NCI-H1092 treated with DMSO at 0.1 percent for 48 hours (cell line): ENCODE measurements at regions not wholly inside any gene's neighbourhood (a gene's known extent, or its start where the extent isn't known, plus 50 kb on each side); places are given as distances from the start of the nearest gene placed in this dataset.
A peak's percentile ranks its signal among the peaks of the same experiment; 100 is the strongest.
"Not testable (repeated sequence)": the region's sequence is repeated elsewhere in the genome, so short reads cannot be mapped to it uniquely, and the experiment has no call there.

ENCODE experiments used
- DNase-seq: peaks from one replicate; lab custom pipeline; 2025; lab: John Stamatoyannopoulos, UW

- DNase-seq = no peak
These were observed 197.6 kb downstream of the LAT start for GRCh38 chr16:29182501-29182900.

GRCh38 chr16:29181921-29182411, 197.1 kb downstream of the LAT start:
- DNase-seq = not testable (repeated sequence)

- not testable (repeated sequence) for DNase-seq
These were observed 196.5 kb downstream of the LAT start for GRCh38 chr16:29181254-29181780.

- not testable (repeated sequence) for DNase-seq
These were observed 195.4 kb downstream of the LAT start for GRCh38 chr16:29180206-29180600.

GRCh38 chr16:29179401-29180205, 194.8 kb downstream of the LAT start:
- peak; percentile 45 for DNase-seq

- not testable (repeated sequence) for DNase-seq
These were observed 193.3 kb downstream of the LAT start for GRCh38 chr16:29177888-29178726.

- not testable (repeated sequence) for DNase-seq
These were observed 192.5 kb downstream of the LAT start for GRCh38 chr16:29177203-29177887.

- DNase-seq = not testable (repeated sequence)
These were observed 192.0 kb downstream of the LAT start for GRCh38 chr16:29176822-29177202.

GRCh38 chr16:29176154-29176470, 191.3 kb downstream of the LAT start:
- not testable (repeated sequence) for DNase-seq

GRCh38 chr16:29175411-29176153, 190.7 kb downstream of the LAT start:
- DNase-seq = not testable (repeated sequence)

GRCh38 chr16:29173371-29174305, 188.8 kb downstream of the LAT start:
- DNase-seq = not testable (repeated sequence)

- not testable (repeated sequence) for DNase-seq
These were observed 187.4 kb downstream of the LAT start for GRCh38 chr16:29172098-29172724.

- not testable (repeated sequence) for DNase-seq
These were observed 186.4 kb downstream of the LAT start for GRCh38 chr16:29171296-29171695.

GRCh38 chr16:29170393-29171119, 185.7 kb downstream of the LAT start:
- not testable (repeated sequence) for DNase-seq

- DNase-seq = not testable (repeated sequence)
These were observed 184.6 kb downstream of the LAT start for GRCh38 chr16:29169295-29169994.

GRCh38 chr16:29168515-29169259, 183.8 kb downstream of the LAT start:
- not testable (repeated sequence) for DNase-seq

GRCh38 chr16:29164442-29165089, 179.7 kb downstream of the LAT start:
- DNase-seq = not testable (repeated sequence)
